HEK293 (cell line): ENCODE measurements at regions not wholly inside any gene's neighbourhood (a gene's known extent, or its start where the extent isn't known, plus 50 kb on each side); places are given as distances from the start of the nearest gene placed in this dataset.

Source experiments
- ATF2 ChIP-seq: fragments of 450-650 bp; formaldehyde crosslinking; IDR thresholded peaks from 2 replicates; pipeline ENCODE4 v1.5.1; 2016; ENCODE audit warnings: missing biosample characterization, missing genetic modification characterization, low read depth
- IKZF3 ChIP-seq: fragments of 450-650 bp; IDR thresholded peaks from 2 replicates; pipeline ENCODE4 v1.5.0; 2018; ENCODE audit warnings: missing biosample characterization, mild to moderate bottlenecking, missing genetic modification characterization, moderate library complexity
- ZNF16 ChIP-seq: fragments of 450-650 bp; formaldehyde crosslinking; IDR thresholded peaks from 2 replicates; pipeline ENCODE4 v1.5.1; 2016; ENCODE audit warnings: low read depth, missing biosample characterization, missing genetic modification characterization
- ZNF274 ChIP-seq, 2 experiments: fragments of 200-500 bp in 1 of 2; fragments of 450-650 bp in 1 of 2; sonication (Bioruptor generic) in 1 of 2; formaldehyde crosslinking in 1 of 2; IDR thresholded peaks; 2 replicates each; pipeline versions ENCODE4 v1.5.1 to v1.6.1; 2014 to 2016; ENCODE audit warnings: borderline replicate concordance in 1 of 2, inconsistent platforms in 1 of 2, low read length in 1 of 2, missing biosample characterization in 1 of 2, missing genetic modification characterization in 1 of 2
- ZNF324 ChIP-seq: fragments of 450-650 bp; formaldehyde crosslinking; IDR thresholded peaks from 2 replicates; pipeline ENCODE4 v1.5.1; 2016; ENCODE audit warnings: missing biosample characterization, missing genetic modification characterization
- ZNF530 ChIP-seq: fragments of 450-650 bp; formaldehyde crosslinking; IDR thresholded peaks from 2 replicates; pipeline ENCODE4 v1.5.1; 2016; ENCODE audit warnings: low read depth, missing biosample characterization, missing genetic modification characterization
- TF ChIP-seq, protein P1 (sequence below): fragments of 450-650 bp; formaldehyde crosslinking; IDR thresholded peaks from 2 replicates; pipeline ENCODE4 v1.5.1; 2016; ENCODE audit warnings: missing biosample characterization, missing genetic modification characterization
- TF ChIP-seq, protein P2 (sequence below): fragments of 450-650 bp; formaldehyde crosslinking; IDR thresholded peaks from 2 replicates; pipeline ENCODE4 v1.5.1; 2017; ENCODE audit warnings: missing biosample characterization, missing genetic modification characterization
- TF ChIP-seq, protein P3 (sequence below): fragments of 450-650 bp; formaldehyde crosslinking; IDR thresholded peaks from 2 replicates; pipeline ENCODE4 v1.5.1; 2017; ENCODE audit warnings: missing biosample characterization, missing genetic modification characterization

- no peak for TF ChIP-seq ZNF274 (IDR thresholded peaks at IDR 0.05; ENCODE audit: low read length)
- no peak for TF ChIP-seq ZNF274 (tag by site-specific recombination; IDR thresholded peaks at IDR 0.05; ENCODE audit: borderline replicate concordance)
- TF ChIP-seq ZNF324 (tag by site-specific recombination), result no peak
- no peak for TF ChIP-seq ATF2 (tag by site-specific recombination)
- no peak for TF ChIP-seq IKZF3
- TF ChIP-seq, protein P1, sequence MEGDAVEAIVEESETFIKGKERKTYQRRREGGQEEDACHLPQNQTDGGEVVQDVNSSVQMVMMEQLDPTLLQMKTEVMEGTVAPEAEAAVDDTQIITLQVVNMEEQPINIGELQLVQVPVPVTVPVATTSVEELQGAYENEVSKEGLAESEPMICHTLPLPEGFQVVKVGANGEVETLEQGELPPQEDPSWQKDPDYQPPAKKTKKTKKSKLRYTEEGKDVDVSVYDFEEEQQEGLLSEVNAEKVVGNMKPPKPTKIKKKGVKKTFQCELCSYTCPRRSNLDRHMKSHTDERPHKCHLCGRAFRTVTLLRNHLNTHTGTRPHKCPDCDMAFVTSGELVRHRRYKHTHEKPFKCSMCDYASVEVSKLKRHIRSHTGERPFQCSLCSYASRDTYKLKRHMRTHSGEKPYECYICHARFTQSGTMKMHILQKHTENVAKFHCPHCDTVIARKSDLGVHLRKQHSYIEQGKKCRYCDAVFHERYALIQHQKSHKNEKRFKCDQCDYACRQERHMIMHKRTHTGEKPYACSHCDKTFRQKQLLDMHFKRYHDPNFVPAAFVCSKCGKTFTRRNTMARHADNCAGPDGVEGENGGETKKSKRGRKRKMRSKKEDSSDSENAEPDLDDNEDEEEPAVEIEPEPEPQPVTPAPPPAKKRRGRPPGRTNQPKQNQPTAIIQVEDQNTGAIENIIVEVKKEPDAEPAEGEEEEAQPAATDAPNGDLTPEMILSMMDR (tag by site-specific recombination), result no peak
- no peak for TF ChIP-seq ZNF530
- TF ChIP-seq, protein P2, sequence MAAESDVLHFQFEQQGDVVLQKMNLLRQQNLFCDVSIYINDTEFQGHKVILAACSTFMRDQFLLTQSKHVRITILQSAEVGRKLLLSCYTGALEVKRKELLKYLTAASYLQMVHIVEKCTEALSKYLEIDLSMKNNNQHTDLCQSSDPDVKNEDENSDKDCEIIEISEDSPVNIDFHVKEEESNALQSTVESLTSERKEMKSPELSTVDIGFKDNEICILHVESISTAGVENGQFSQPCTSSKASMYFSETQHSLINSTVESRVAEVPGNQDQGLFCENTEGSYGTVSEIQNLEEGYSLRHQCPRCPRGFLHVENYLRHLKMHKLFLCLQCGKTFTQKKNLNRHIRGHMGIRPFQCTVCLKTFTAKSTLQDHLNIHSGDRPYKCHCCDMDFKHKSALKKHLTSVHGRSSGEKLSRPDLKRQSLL (tag by site-specific recombination), result no peak
- TF ChIP-seq, protein P3, sequence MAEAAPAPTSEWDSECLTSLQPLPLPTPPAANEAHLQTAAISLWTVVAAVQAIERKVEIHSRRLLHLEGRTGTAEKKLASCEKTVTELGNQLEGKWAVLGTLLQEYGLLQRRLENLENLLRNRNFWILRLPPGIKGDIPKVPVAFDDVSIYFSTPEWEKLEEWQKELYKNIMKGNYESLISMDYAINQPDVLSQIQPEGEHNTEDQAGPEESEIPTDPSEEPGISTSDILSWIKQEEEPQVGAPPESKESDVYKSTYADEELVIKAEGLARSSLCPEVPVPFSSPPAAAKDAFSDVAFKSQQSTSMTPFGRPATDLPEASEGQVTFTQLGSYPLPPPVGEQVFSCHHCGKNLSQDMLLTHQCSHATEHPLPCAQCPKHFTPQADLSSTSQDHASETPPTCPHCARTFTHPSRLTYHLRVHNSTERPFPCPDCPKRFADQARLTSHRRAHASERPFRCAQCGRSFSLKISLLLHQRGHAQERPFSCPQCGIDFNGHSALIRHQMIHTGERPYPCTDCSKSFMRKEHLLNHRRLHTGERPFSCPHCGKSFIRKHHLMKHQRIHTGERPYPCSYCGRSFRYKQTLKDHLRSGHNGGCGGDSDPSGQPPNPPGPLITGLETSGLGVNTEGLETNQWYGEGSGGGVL (tag by site-specific recombination), result no peak
- TF ChIP-seq ZNF16 (tag by site-specific recombination), result no peak
These were observed 161.0 kb upstream of the POT1 start for GRCh38 chr7:125090596-125090995.
